Erythroblast (primary cell): ENCODE measurements at regions not wholly inside any gene's neighbourhood (a gene's known extent, or its start where the extent isn't known, plus 50 kb on each side); places are given as distances from the start of the nearest gene placed in this dataset.

Experiments
- GATA1 ChIP-seq: IDR thresholded peaks from 2 replicates; pipeline ENCODE4 v1.6.1; 2011; ENCODE audit warnings: low read depth, mild to moderate bottlenecking, control low read depth, low read length, moderate library complexity
- POLR2A ChIP-seq: IDR thresholded peaks from 2 replicates; pipeline ENCODE4 v1.6.1; 2011; ENCODE audit warnings: mild to moderate bottlenecking, low read length

GRCh38 chr12:93102312-93102711 is 173.2 kb upstream of the EEA1 start:
- TF ChIP-seq POLR2A (no peak), GATA1 (no peak)
